Cardiac fibroblast (primary cell): ENCODE measurements at regions not wholly inside any gene's neighbourhood (a gene's known extent, or its start where the extent isn't known, plus 50 kb on each side); places are given as distances from the start of the nearest gene placed in this dataset.

ENCODE experiments used
- DNase-seq, 2 donors: peaks; one replicate each; pipeline versions ENCODE4 v3.0.0 to v3.0.0-alpha.2; 2010; ENCODE audit warnings: low read depth in 2 of 2
- H3K4me3 ChIP-seq, 2 donors: replicated peaks in 1 of 2; 1 replicate in 1 of 2; 2 replicates in 1 of 2; pipeline ENCODE4 v1.5.1; 2011; ENCODE audit warnings: low read depth in 2 of 2, low read length in 2 of 2, mild to moderate bottlenecking in 2 of 2, moderate library complexity in 1 of 2
- TF ChIP-seq, protein P1 (sequence below): IDR thresholded peaks from one replicate; pipeline ENCODE4 v1.5.1; 2011; ENCODE audit warnings: low read depth, mild to moderate bottlenecking, low read length, inconsistent platforms

GRCh38 chr2:134133622-134134312, 120.1 kb upstream of the MGAT5 start:
- DNase-seq: no peak
- TF ChIP-seq, protein P1, sequence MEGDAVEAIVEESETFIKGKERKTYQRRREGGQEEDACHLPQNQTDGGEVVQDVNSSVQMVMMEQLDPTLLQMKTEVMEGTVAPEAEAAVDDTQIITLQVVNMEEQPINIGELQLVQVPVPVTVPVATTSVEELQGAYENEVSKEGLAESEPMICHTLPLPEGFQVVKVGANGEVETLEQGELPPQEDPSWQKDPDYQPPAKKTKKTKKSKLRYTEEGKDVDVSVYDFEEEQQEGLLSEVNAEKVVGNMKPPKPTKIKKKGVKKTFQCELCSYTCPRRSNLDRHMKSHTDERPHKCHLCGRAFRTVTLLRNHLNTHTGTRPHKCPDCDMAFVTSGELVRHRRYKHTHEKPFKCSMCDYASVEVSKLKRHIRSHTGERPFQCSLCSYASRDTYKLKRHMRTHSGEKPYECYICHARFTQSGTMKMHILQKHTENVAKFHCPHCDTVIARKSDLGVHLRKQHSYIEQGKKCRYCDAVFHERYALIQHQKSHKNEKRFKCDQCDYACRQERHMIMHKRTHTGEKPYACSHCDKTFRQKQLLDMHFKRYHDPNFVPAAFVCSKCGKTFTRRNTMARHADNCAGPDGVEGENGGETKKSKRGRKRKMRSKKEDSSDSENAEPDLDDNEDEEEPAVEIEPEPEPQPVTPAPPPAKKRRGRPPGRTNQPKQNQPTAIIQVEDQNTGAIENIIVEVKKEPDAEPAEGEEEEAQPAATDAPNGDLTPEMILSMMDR: no peak
- no peak overlapping the region for H3K4me3 ChIP-seq

DNA sequence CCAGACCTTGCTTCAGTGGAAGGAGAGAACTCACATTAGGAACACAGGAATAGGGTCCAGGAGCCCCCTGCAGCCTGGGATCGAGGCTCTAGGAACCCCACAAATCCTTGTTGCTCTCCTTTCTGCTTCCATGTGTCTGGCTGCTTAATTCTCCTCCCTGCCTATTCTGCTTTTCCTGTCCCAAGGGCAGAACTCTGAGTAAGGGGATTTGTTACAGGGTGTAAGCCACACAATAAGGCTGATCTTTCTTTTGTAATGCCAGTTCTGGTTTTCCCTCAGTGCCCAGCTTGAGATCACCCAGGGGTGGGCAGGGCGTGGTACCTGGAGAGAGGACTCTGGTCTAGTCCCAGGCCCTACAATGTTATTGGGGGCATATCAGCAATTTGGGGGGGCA, 119.6 kb upstream of the MGAT5 start:
- TF ChIP-seq, protein P1: no peak
- no peak for DNase-seq
- no peak overlapping the region for H3K4me3 ChIP-seq

DNA sequence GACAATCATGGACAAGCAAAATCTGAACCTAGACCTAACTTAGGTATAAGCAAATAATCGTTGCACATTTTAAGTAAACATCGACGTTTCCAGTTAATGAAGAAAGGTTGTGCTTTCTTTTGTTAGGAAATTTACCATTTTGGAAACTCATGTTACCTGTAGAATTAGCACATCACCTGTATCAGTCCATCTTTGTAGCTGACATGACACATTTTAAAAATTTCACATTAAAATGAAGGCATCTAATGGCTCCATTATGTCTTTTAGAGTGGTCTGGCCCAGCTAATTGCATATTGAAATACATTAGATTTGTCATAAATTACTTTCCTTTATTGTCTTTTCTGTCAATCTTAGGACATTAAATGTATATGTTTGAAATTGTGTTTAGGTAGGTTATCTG, 119.0 kb upstream of the MGAT5 start:
- H3K4me3 ChIP-seq: no peak overlapping the region
- TF ChIP-seq, protein P1: no peak
- DNase-seq: no peak

GRCh38 chr2:134135793-134136192, 118.1 kb upstream of the MGAT5 start:
- no peak for DNase-seq
- H3K4me3 ChIP-seq: no peak overlapping the region
- TF ChIP-seq, protein P1: no peak

DNA sequence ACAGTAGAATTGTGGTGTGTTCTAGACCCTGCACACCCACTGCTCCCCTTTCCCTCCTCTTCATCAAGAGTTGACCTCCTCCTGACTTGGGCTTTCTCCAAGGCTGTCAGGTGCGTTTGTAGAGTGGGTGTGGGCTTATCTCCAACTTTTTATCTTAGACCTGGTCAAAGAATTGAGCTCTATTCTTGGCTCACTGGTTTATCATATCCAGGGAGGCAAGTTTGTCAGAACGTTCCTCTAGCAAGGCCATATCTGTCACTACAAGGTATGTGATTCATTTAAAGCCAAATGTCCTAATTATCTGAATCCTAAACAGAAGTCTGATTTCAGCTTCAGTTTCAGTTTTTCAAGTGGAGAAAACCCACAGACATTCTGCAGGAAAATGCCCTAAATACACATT, 117.1 kb upstream of the MGAT5 start:
- TF ChIP-seq, protein P1: no peak
- H3K4me3 ChIP-seq: peak overlapping the region in 1 of 2 donors; percentile 30
- DNase-seq: no peak

DNA sequence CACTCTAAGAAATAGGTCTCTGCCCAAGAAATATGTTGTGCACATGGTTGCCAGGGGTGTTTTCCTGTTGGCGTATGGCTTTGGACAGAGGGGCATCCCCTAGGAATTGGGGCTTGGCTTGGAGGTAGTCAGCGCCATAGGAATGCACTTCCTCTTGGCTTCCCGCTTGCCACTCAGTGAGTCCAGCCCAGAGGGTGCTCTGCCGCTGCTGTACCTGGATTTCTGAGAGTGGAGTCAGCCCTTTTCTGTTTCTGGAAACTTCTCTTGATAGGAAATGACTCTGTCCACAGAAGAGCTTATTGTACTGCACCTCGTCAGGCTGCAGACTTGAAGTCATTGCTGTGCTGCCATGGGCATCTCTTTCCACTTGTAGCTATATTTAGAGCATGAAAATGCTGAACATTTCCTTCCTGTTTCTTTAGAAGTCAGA, 116.7 kb upstream of the MGAT5 start:
- peak; percentile 82 to 90 for DNase-seq
- peak overlapping the region in 1 of 2 donors; percentile 30 for H3K4me3 ChIP-seq

More for the DNA sequence above, 116.7 kb upstream of the MGAT5 start:
- TF ChIP-seq, protein P1: no peak
